HG02642 (cell line): ENCODE measurements at regions not wholly inside any gene's neighbourhood (a gene's known extent, or its start where the extent isn't known, plus 50 kb on each side); places are given as distances from the start of the nearest gene placed in this dataset.
A peak's percentile ranks its signal among the peaks of the same experiment; 100 is the strongest.

Source experiments
- ATAC-seq: cut with Tn5 transposase; IDR thresholded peaks from one replicate; pipeline ENCODE4 v1.9.1; 2021; ENCODE audit warnings: mild to moderate bottlenecking; ENCODE audit not compliant: unreplicated experiment, poor library complexity

DNA sequence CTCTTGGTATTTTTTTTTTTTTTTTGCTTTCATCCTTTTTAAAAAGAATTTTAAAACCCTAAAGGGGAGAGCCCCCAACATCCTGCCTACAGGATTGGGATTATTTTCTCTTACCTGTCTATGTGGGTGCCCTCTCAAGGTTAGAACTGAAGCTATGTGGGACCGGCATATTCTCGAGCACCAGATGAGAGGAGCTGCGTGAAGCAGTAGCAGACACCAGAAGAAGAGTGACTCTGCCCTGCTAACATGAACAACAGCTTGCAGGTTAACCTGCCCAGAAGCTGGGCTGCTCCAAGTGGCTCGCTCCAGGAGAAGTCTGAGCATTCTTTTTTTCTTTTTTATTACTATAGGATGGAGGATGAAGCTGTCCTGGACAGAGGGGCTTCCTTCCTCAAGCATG lies 102.6 kb upstream of the SLC4A4 start:
- ATAC-seq: no peak

- ATAC-seq: no peak
Measured at GRCh38 chr4:71237641-71238040, 101.2 kb upstream of the SLC4A4 start.

- no peak for ATAC-seq
Measured at GRCh38 chr4:71239365-71239764, 99.5 kb upstream of the SLC4A4 start.

DNA sequence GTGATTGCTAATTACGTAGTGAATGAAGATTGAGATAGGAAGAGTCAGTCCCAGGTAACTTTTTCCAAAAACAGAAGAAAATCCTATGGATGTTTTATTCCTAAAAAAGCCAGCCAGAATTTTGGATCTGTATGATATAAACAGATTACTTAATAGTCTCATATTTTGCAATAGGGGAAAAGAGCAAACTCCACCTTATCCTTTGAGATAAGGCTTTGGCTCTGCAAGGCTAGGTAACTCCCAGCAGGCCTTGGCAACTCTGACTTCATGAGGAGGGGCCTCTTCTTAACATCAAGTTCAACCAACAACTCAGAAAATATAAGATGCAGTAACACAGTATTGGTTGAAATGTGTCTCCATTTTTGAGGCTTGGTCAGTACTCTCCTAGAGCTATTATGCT lies 98.7 kb upstream of the SLC4A4 start:
- ATAC-seq: no peak

GRCh38 chr4:71241501-71242288 lies 97.1 kb upstream of the SLC4A4 start:
- no peak for ATAC-seq

DNA sequence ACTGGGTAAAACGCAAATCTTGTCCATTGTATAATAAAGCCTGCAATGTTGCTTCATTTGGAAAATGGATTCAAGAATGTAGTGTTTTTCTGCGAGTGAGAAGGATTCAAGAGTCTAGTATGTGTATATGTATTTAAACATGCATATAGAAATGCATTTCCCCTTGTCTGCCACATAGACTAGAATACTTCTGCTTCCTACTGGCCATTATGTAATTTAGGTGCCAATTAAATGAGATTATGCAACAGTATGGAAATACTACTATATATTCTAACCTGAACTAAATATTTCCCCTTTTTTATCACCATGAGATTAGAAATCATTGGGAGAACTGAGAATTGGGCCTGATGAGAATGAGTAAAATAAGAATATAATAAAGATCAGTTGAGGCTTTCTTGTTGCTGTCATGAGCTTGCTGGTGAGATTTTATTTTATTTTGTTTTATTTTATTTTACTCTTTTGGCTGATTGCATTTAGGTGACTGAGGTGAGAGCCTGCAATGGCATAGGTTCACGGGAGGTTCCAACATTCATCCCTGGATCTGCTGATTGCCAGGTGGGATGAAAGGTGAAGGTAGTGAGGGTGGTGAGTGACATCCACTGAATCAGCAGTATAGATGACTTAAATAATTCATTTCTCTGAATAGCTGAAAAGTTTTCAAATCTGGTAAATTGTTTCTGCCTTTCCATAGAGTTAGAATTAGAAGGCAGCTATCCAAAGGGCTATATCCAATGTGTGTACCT lies 95.6 kb upstream of the SLC4A4 start:
- no peak for ATAC-seq

DNA sequence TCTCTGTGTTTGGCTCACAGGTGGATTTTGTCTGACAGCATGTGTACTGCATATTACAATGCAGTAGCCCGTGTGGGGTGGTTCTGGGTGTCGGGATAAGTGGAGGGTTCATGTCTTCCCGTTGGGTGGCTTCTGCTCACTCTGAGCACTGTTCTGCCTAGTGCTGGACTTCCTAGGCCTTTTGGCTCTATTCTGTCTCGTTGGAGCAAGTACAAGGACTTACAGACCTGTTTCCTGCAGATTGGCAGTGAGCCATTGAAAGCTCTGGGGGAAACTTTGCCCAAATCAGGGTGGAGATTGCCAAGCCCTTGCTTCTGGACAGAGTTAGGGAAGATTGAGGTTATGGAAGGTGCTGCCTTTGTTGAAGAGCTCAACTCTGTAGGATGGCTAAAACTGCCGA lies 91.1 kb upstream of the SLC4A4 start:
- no peak for ATAC-seq

DNA sequence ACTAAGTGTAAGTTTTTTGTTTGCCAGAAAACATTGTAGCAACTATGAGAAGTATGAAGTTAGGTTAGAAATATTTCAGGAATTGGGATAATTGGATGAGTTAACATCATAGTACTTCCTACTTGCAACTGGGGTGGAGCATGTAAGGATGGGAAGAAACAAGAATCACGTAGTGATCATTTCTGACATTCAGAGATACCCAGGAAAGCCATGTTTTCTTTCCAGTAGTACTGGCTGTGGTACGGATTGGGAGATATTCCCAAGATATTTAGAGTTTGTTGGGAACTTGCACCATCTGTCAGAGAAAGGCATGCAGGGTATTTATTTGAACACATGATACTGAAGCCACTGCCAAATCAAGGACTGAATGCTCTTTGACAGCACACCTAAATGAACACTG lies 87.6 kb upstream of the SLC4A4 start:
- no peak for ATAC-seq

GRCh38 chr4:71253545-71253944 lies 85.3 kb upstream of the SLC4A4 start:
- no peak for ATAC-seq

DNA sequence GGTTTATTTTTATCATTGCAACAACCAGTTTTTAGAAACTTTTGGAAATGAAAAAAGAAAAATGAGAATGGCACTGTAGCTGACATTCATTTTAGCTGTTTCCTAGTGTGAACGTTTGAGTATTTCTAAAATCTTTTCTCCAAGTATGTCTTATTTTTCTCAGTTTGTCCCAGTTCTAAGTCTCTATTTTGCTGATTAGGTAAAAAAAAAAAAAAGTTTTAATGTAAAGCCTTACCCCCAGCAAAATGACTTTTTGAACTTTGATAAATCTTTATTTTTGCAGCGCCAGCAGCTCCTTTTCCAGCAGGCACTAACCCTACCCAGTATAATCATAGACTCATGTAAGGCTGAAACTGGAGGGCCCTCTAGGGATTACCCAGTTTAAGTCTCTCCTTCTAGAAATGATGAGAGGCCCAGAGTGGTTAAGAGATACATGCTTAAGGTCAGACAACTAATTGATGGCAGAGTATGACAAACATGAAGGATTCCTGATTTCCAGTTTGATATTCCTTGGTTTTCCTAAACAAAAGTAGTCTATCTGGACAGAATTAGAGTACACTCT lies 84.3 kb upstream of the SLC4A4 start:
- no peak for ATAC-seq

GRCh38 chr4:71255976-71256375 lies 82.8 kb upstream of the SLC4A4 start:
- ATAC-seq: no peak

GRCh38 chr4:71257761-71258160 lies 81.1 kb upstream of the SLC4A4 start:
- no peak for ATAC-seq

DNA sequence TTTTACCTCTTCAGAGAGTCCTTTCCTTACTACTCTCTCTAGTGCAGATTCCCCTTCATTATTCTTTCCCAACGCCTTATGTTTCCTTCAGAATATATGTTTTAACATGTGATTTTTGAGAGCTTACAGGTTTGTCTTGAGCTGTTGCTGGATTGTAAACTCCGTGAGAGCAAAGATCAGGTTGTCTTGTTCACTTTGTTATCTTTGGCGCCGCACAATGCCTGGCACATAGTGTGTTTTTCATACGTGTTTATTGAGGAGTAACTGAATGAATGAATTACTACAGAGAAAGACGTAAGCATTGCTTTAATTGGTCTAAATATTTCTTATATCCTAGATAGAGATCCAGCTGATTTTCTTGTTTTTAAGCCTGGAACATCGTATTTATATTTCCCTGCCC lies 80.5 kb upstream of the SLC4A4 start:
- ATAC-seq: no peak

DNA sequence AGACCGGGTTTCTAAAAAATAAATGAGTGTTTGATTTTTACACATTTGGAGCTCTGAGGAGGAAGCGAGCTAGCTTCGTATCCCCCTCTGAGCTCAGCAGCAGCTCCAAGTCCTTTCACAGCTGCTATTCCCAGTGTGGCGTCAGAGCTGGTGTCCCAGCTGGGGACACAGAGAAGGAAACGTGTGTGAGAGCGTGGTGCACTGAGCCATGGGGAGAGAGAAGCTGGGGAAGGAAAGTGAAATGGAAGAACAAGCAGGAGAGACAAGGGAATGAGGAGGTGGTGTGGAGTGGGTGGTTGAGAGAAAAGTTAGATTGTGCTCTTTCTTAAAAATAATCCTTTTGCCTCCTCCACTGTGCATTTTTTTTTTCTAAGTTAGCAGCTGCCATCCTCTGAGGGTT lies 79.5 kb upstream of the SLC4A4 start:
- ATAC-seq: no peak

DNA sequence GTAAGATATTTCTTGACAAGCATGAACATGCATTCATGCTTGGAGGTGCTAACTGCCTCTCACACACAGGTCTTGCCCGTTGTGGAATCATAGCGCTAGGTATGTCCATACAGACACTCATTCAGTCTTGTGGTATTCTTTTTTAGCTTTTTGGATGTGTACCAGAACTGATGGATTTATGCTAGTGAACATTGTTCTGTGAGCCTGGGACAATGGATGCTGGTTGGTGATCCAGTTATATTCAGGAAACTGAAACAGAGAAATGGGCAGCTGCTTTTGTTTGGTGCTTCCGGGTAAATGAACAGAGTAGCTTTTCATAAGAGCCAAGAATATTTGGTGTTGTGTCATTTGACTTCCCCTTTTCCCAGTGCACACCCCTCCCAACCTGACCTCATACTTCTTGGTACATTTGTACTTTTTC lies 78.9 kb upstream of the SLC4A4 start:
- no peak for ATAC-seq

- ATAC-seq: no peak
Measured at GRCh38 chr4:71260544-71260943, 78.3 kb upstream of the SLC4A4 start.

GRCh38 chr4:71261001-71261400 lies 77.8 kb upstream of the SLC4A4 start:
- no peak for ATAC-seq

DNA sequence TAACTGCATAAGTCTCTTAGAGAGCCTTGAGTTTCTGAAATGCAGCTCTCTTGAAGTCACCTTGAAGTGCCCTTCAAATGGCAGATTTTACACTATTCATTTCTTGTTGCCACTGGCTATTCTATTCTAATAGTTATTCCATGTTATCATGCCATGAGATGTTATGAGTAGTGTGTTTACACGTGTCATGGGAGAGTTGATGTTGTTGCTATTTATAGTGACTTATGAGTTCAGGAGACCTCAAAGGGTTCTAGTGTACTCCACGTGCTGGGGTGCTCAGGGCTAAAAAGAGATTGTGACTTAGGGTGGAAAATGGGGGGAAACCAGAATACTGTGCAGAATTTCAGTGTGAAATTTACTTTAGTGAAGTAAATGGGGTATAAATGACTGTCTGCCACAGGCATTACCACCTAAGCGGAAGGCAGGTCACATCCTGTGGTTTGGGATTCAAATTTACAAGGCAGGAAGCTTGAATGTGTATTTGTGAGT lies 77.1 kb upstream of the SLC4A4 start:
- no peak for ATAC-seq

GRCh38 chr4:71262161-71262560 lies 76.7 kb upstream of the SLC4A4 start:
- ATAC-seq: no peak

- peak; percentile 39 for ATAC-seq
Measured at GRCh38 chr4:71266090-71266794, 72.6 kb upstream of the SLC4A4 start.

DNA sequence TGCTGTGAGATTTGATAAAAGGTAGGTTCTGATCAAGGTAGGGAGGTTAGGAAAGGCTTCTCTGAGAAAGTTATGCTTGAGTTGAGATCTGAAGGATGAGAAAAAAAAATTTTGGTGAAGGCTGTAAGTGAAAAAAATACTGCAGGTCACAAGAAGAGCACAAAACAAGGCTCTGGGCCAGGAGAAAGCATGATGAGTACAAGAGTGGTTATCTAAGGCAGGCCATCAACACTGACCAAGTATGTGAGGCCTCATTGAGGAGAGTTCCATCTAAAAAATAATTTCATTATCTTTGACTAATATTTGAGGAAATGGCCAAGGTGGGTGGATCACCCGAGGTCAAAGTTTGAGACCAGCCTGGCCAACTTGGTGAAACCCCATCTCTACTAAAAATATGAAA lies 71.6 kb upstream of the SLC4A4 start:
- no peak for ATAC-seq
